Upper lobe of left lung (tissue), 6 donors: ENCODE measurements at regions not wholly inside any gene's neighbourhood (a gene's known extent, or its start where the extent isn't known, plus 50 kb on each side); places are given as distances from the start of the nearest gene placed in this dataset.

ENCODE experiments used
- ATAC-seq, 2 donors: fragments of 200-7000 bp; cut with Tn5 transposase; one replicate each; pipeline ENCODE4 v1.9.1; 2022; ENCODE audit warnings: mild to moderate bottlenecking in 2 of 2, moderate library complexity in 2 of 2; ENCODE audit not compliant: low FRiP score in 2 of 2
- DNase-seq, 2 donors: peaks; one replicate each; pipeline ENCODE4 v3.0.0-alpha.2; 2019 to 2020
- H3K27ac ChIP-seq, 4 donors: fragments of 200-600 bp; sonication (generic); one replicate each; pipeline ENCODE4 v1.5.1; 2016 to 2019
- H3K27me3 ChIP-seq, 4 donors: fragments of 200-600 bp; sonication (generic); one replicate each; pipeline ENCODE4 v1.5.1; 2017 to 2019
- H3K36me3 ChIP-seq, 4 donors: fragments of 200-600 bp; sonication (generic); one replicate each; pipeline ENCODE4 v1.5.1; 2016 to 2019
- H3K4me1 ChIP-seq, 4 donors: fragments of 200-600 bp; sonication (generic); one replicate each; pipeline ENCODE4 v1.5.1; 2018 to 2019
- H3K4me3 ChIP-seq, 4 donors: fragments of 200-600 bp; sonication (generic); one replicate each; pipeline ENCODE4 v1.5.1; 2017 to 2019; ENCODE audit warnings: mild to moderate bottlenecking in 2 of 4, moderate library complexity in 1 of 4
- H3K9me3 ChIP-seq, 4 donors: fragments of 200-600 bp; sonication (generic); one replicate each; pipeline ENCODE4 v1.5.1; 2018 to 2019
- EP300 ChIP-seq, 4 donors: sonication (generic); formaldehyde crosslinking; IDR thresholded peaks; one replicate each; pipeline ENCODE4 v1.5.1; 2017; ENCODE audit warnings: antibody characterized with exemption in 4 of 4, control low read depth in 2 of 4
- POLR2A ChIP-seq, 4 donors: fragments of 450-650 bp; IDR thresholded peaks; one replicate each; pipeline ENCODE4 v1.5.1; 2016 to 2017; ENCODE audit warnings: antibody characterized with exemption in 4 of 4, mild to moderate bottlenecking in 2 of 4
- POLR2AphosphoS5 ChIP-seq, 2 donors: sonication (generic); formaldehyde crosslinking; IDR thresholded peaks; one replicate each; pipeline ENCODE4 v1.5.1; 2017; ENCODE audit warnings: antibody characterized with exemption in 2 of 2
- WGBS, 2 donors: methylation state at CpG; one replicate each; pipeline ENCODE4 v1.1.5; 2017 to 2018; 5-methylcytosine and 5-hydroxymethylcytosine counted together
- TF ChIP-seq, protein P1 (sequence below), 6 experiments: fragments of 450-650 bp in 4 of 6; fragments of 200-600 bp in 2 of 6; sonication (generic) in 2 of 6; IDR thresholded peaks; one replicate each; pipeline ENCODE4 v1.5.1; 2016 to 2019; ENCODE audit warnings: antibody characterized with exemption in 6 of 6
- donor health status: DM: no; HTN: no; CAD: no; lungs with moderate emphysema.
- donor health status: DM: no; HTN: yes; CAD: no; lungs with severe emphysema.

DNA sequence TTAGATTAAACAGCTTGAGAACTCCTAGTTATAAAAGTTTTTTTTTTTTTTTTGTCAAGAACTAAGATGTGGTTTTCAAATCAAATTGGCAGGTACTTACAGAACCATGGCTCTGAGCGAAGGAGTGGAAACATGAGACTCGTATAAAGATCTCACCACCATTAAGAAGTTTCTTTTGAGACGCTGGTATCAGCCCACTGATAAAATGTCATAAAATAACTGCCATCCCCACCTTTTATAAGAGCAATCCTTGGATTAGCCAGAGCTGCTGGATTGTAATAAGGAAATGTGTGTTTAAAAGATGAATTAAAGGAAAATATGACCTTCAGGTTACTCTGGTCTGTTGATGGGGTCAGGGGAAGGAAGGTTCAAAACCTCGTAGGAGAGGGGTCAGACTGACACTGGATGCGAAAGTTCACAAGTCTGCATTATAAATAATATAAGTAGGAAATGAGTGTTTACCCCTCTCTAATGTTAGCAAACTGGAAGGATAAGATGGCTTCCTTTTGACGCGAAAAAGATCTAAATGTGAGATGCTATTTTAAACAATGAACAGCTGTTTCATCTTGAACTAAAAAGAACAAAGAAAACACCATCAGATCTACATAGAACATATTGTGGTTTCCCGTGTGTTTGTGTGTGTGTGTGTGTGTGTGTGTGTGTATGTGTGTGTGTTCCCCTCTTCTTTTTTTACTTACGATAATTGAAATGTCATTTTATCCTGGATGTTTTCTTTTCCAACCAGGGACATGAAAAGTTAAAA lies 386.8 kb upstream of the JAG1 start:
- ATAC-seq = no peak
- no peaks in the 10 kb centered on the region for H3K27me3 ChIP-seq
- no peak overlapping the region for H3K4me3 ChIP-seq
- WGBS, 2 donors = 50 to 51% methylated on average over 9 of the region's 9 CpGs
- H3K9me3 ChIP-seq = no peaks in the 10 kb centered on the region
- H3K36me3 ChIP-seq = no peaks in the 10 kb centered on the region
- no peaks in the 10 kb centered on the region for H3K4me1 ChIP-seq
- no peak for TF ChIP-seq POLR2A (IDR thresholded peaks at IDR 0.05)
- TF ChIP-seq, protein P1, sequence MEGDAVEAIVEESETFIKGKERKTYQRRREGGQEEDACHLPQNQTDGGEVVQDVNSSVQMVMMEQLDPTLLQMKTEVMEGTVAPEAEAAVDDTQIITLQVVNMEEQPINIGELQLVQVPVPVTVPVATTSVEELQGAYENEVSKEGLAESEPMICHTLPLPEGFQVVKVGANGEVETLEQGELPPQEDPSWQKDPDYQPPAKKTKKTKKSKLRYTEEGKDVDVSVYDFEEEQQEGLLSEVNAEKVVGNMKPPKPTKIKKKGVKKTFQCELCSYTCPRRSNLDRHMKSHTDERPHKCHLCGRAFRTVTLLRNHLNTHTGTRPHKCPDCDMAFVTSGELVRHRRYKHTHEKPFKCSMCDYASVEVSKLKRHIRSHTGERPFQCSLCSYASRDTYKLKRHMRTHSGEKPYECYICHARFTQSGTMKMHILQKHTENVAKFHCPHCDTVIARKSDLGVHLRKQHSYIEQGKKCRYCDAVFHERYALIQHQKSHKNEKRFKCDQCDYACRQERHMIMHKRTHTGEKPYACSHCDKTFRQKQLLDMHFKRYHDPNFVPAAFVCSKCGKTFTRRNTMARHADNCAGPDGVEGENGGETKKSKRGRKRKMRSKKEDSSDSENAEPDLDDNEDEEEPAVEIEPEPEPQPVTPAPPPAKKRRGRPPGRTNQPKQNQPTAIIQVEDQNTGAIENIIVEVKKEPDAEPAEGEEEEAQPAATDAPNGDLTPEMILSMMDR (IDR thresholded peaks at IDR 0.05) = no peak
- no peak for TF ChIP-seq EP300 (IDR thresholded peaks at IDR 0.05)
- DNase-seq = no peak
- H3K27ac ChIP-seq = no peak overlapping the region

DNA sequence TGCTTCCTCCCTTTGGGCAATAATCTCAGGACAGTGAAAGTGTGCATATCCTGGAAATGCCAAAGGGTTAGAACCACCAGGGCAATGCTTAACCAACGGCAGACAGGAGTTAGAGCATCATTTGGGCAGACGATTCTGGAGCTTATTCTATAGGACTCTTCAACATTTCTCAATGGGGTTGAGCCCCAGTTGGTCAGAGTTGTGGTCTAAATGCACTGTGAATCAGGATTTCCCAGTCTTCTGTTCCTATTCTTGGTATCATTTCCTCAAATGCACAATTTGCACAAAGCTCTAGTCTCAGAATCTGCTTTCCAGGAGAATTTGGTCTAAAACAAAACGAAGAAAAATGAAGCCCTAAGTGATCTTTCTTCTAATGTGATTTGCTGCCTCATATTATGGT lies 389.6 kb upstream of the JAG1 start:
- Histone ChIP-seq H3K36me3 (no peaks in the 10 kb centered on the region), H3K4me1 (no peaks in the 10 kb centered on the region), H3K9me3 (no peaks in the 10 kb centered on the region), H3K4me3 (no peak overlapping the region), H3K27me3 (no peaks in the 10 kb centered on the region), H3K27ac (no peak overlapping the region)
- DNase-seq (no peak), ATAC-seq (peak in 1 of 2 donors; percentile 45)
- TF ChIP-seq EP300 (IDR thresholded peaks at IDR 0.05) (no peak), POLR2AphosphoS5 (IDR thresholded peaks at IDR 0.05) (no peak), POLR2A (IDR thresholded peaks at IDR 0.05) (no peak)
- TF ChIP-seq, protein P1 (IDR thresholded peaks at IDR 0.05) = no peak
- WGBS, 2 donors = 59 to 66% methylated on average over 3 of the region's 3 CpGs

DNA sequence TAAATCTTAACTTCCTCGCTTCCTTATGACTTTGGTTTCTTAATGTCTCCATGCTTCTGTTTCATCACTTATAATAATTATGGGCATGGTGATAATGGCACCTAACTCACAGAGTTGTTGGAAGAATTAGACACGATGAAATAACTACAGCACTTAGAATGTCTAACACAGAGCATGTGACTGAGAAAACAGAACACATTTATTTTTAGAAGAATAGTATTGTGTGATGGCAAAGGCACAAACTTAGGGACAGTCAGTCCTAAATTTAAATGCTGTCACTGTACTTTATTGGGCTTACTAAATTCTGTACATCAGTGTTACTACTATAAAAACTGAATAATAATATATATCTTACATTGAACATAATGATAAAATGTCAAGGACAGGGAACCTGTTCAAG lies 391.1 kb upstream of the JAG1 start:
- TF ChIP-seq, protein P1 (IDR thresholded peaks at IDR 0.05) = no peak
- TF ChIP-seq POLR2A (IDR thresholded peaks at IDR 0.05) = no peak
- TF ChIP-seq EP300 (IDR thresholded peaks at IDR 0.05) = no peak
- no peak for TF ChIP-seq POLR2AphosphoS5 (IDR thresholded peaks at IDR 0.05)
- Histone ChIP-seq H3K27ac (no peak overlapping the region), H3K9me3 (no peaks in the 10 kb centered on the region), H3K27me3 (no peaks in the 10 kb centered on the region), H3K36me3 (no peaks in the 10 kb centered on the region), H3K4me3 (no peak overlapping the region), H3K4me1 (no peaks in the 10 kb centered on the region)
- DNase-seq (no peak), ATAC-seq (no peak)
- 82 to 93% methylated on average over 2 of the region's 2 CpGs for WGBS, 2 donors

DNA sequence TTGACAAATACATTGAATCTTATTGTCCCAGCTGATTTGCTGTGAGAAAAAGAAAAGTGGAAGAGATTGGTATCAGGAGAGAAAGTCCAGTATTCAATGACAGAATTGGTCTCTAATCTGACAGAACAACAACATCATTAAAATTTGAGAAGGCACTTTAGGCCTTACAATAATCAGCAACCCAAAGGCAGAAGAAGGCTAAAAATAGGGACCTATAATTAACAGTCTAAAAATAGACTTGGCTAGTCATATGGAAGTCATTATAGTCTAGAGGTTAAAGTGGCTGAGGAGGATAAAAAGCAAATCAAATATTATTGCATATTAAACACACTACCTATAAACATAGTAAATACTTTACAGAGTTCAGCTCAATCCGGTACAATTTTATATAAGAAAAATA lies 393.6 kb upstream of the JAG1 start:
- no peaks in the 10 kb centered on the region for H3K27me3 ChIP-seq
- DNase-seq (no peak), ATAC-seq (no peak)
- H3K27ac ChIP-seq = no peak overlapping the region
- TF ChIP-seq, protein P1 (IDR thresholded peaks at IDR 0.05) = no peak
- TF ChIP-seq POLR2A (IDR thresholded peaks at IDR 0.05) (no peak), POLR2AphosphoS5 (IDR thresholded peaks at IDR 0.05) (no peak), EP300 (IDR thresholded peaks at IDR 0.05) (no peak)
- no peak overlapping the region for H3K4me3 ChIP-seq
- H3K4me1 ChIP-seq = no peaks in the 10 kb centered on the region
- 77 to 87% methylated on average over 1 of the region's 1 CpG for WGBS, 2 donors
- no peaks in the 10 kb centered on the region for H3K9me3 ChIP-seq
- no peaks in the 10 kb centered on the region for H3K36me3 ChIP-seq

DNA sequence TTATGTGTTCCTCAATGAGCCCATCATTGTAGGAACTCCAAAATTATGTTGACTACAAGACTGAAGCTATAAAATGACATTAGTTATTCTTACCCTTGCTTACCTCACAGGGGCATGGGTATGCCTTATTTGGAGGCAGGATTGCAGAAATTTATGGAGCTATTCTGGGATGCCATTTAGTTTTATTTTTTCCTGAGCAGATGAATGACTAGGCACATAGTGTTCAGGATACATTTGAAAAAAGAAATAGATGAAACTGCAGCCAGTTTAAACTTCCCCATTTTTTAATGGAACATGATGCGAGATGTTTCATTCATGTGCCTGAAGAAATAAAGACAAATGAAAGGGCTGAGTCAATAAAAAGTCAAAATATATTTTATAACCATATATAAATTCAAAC lies 399.2 kb upstream of the JAG1 start:
- no peaks in the 10 kb centered on the region for H3K4me1 ChIP-seq
- ATAC-seq (no peak), DNase-seq (no peak)
- no peaks in the 10 kb centered on the region for H3K36me3 ChIP-seq
- no peak overlapping the region for H3K4me3 ChIP-seq
- H3K9me3 ChIP-seq = no peaks in the 10 kb centered on the region
- H3K27me3 ChIP-seq = no peaks in the 10 kb centered on the region
- H3K27ac ChIP-seq = no peak overlapping the region
- WGBS, 2 donors = 66 to 76% methylated on average over 1 of the region's 1 CpG
- no peak for TF ChIP-seq POLR2A (IDR thresholded peaks at IDR 0.05)
